ENCODE measurements at regions not wholly inside any gene's neighbourhood (a gene's known extent, or its start where the extent isn't known, plus 50 kb on each side); places are given as distances from the start of the nearest gene placed in this dataset.

DNA sequence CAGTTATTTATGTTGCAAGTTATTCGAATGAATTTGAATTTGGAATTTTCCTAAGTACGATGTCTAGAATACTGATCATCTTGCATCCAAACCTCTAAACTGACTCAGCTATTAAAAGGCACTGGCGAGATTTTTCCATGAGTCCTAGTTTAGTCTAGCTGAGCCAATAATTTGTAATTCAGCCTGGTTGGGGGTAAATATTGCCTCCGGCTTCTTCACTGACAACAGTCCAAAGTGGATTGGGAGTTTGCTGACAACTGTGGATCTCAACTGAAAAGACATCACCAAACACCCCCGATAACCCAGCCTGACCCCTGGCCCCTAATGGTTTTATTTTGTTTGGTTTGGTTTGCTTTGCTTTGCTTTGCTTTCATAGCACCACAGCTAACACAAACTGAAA, 189.8 kb upstream of the DAPK1 start:
- Histone ChIP-seq H3K79me2 (ENCODE audit: insufficient read depth, low read length) (no peaks in the 10 kb centered on the region), H3K27ac (ENCODE audit: insufficient read length, low read depth, low read length) (no peak overlapping the region), H2BK20ac (ENCODE audit: low read depth, low read length, poor library complexity, severe bottlenecking) (no peak overlapping the region), H4K20me1 (ENCODE audit: control insufficient read depth, insufficient read depth, insufficient read length) (no peaks in the 10 kb centered on the region), H3K4ac (ENCODE audit: low read depth, low read length) (no peak overlapping the region), H2BK5ac (ENCODE audit: insufficient read length, low read length) (no peak overlapping the region), H3K79me1 (ENCODE audit: insufficient read depth, low read depth, low read length, poor library complexity, severe bottlenecking) (no peaks in the 10 kb centered on the region), H2AK5ac (ENCODE audit: insufficient read length, low read length) (no peak overlapping the region), H3K56ac (ENCODE audit: insufficient read length, low read depth, low read length) (no peak overlapping the region), H2AFZ (ENCODE audit: low read length) (no peak overlapping the region), H3K4me2 (ENCODE audit: insufficient read depth, insufficient read length, low read length) (no peak overlapping the region), H2BK15ac (ENCODE audit: low read depth, low read length) (no peak overlapping the region), H3K18ac (ENCODE audit: insufficient read length, low read depth, low read length) (no peak overlapping the region), H4K8ac (replicated peaks; ENCODE audit: insufficient read length, low read depth, low read length) (no peak overlapping the region), H4K91ac (ENCODE audit: insufficient read length, low read depth, low read length) (no peak overlapping the region), H3K23me2 (ENCODE audit: insufficient read length, low read depth, low read length, poor library complexity, severe bottlenecking) (no peaks in the 10 kb centered on the region), H3K14ac (ENCODE audit: insufficient read depth, low read length) (no peak overlapping the region), H4K5ac (ENCODE audit: insufficient read length, low read depth, low read length) (no peak overlapping the region), H3K23ac (ENCODE audit: insufficient read length, low read depth, low read length) (no peak overlapping the region), H2BK12ac (ENCODE audit: insufficient read length, low read depth, low read length) (no peak overlapping the region), H2BK120ac (ENCODE audit: low read depth, low read length, poor library complexity, severe bottlenecking) (no peak overlapping the region), H3K27me3 (ENCODE audit: insufficient read depth, low read length) (no peaks in the 10 kb centered on the region), H3K4me1 (ENCODE audit: insufficient read depth, low read length) (no peaks in the 10 kb centered on the region), H3K9me3 (ENCODE audit: control insufficient read depth, low read depth, low read length) (no peaks in the 10 kb centered on the region), H3T11ph (ENCODE audit: low read length) (no peak overlapping the region), H3K9ac (ENCODE audit: extremely low read depth, insufficient read length, low read length) (no peak overlapping the region)
- no peak for DNase-seq
- H3K27ac Mint-ChIP-seq = no peak overlapping the region
- H3K36me3 Mint-ChIP-seq (ENCODE audit: insufficient read depth in 1 of 3, low read depth in 3 of 3) = no peaks in the 10 kb centered on the region; a peak in 1 of 7 replicates
- peaks cover 3% of the 10 kb centered on the region; the same call in 1 of the 2 replicates for H3K27me3 Mint-ChIP-seq (ENCODE audit: low read depth)
- no peaks in the 10 kb centered on the region for H3K4me1 Mint-ChIP-seq
- no peak for TF ChIP-seq CTCF (conservative IDR thresholded peaks at IDR 0.05)
- no CpG with 5 or more reads among the region's 5 CpGs for WGBS (ENCODE audit: extremely low coverage, insufficient read length, low lambda C conversion rate)
- no peak overlapping the region for H3K4me3 Mint-ChIP-seq
- no peaks in the 10 kb centered on the region for H3K9me3 Mint-ChIP-seq
